ENCODE measurements at regions not wholly inside any gene's neighbourhood (a gene's known extent, or its start where the extent isn't known, plus 50 kb on each side); places are given as distances from the start of the nearest gene placed in this dataset.

DNA sequence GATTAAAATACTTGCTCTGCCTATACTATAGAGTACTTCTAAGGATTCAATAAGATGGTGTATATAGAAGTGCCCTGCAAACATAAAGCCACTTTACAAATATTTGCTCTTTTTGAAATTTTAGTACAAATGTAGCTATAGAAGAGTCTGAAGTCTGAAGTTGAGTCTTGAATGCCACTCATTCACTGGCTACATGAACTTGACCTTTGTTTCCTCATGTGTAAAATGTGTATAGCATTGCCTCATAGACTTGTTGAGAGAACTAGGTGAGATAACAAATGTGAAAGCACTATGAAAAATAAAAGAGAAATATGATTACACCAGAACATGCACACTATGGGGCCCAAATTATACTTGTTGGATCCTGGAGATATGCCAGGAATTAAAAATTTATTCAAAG lies 244.7 kb downstream of the SEC61B start:
- DNase-seq (ENCODE audit: insufficient read length, low spot score) = no peak
- FAIRE-seq = no peak
- TF ChIP-seq PAX5 (IDR thresholded peaks at IDR 0.05; ENCODE audit: insufficient read depth, low read length, severe bottlenecking) (no peak), POLR2AphosphoS5 (IDR thresholded peaks at IDR 0.05; ENCODE audit: low read depth, low read length) (no peak), TAF1 (IDR thresholded peaks at IDR 0.05; ENCODE audit: low read depth, low read length) (no peak), SPI1 (IDR thresholded peaks at IDR 0.05; ENCODE audit: low read depth, low read length) (no peak), POLR2A (IDR thresholded peaks at IDR 0.05; ENCODE audit: low read depth, low read length) (no peak), POU2F2 (IDR thresholded peaks at IDR 0.05; ENCODE audit: low read depth, low read length) (no peak)

GRCh38 chr9:99471033-99471432 lies 249.0 kb downstream of the SEC61B start:
- FAIRE-seq = no peak
- no peak for DNase-seq (ENCODE audit: insufficient read length, low spot score)
- TF ChIP-seq TAF1 (IDR thresholded peaks at IDR 0.05; ENCODE audit: low read depth, low read length) = no peak
- no peak for TF ChIP-seq POU2F2 (IDR thresholded peaks at IDR 0.05; ENCODE audit: low read depth, low read length)
- no peak for TF ChIP-seq POLR2A (IDR thresholded peaks at IDR 0.05; ENCODE audit: low read depth, low read length)
- TF ChIP-seq PAX5 (IDR thresholded peaks at IDR 0.05; ENCODE audit: insufficient read depth, low read length, severe bottlenecking) = no peak
- no peak for TF ChIP-seq POLR2AphosphoS5 (IDR thresholded peaks at IDR 0.05; ENCODE audit: low read depth, low read length)
- TF ChIP-seq SPI1 (IDR thresholded peaks at IDR 0.05; ENCODE audit: low read depth, low read length) = no peak

DNA sequence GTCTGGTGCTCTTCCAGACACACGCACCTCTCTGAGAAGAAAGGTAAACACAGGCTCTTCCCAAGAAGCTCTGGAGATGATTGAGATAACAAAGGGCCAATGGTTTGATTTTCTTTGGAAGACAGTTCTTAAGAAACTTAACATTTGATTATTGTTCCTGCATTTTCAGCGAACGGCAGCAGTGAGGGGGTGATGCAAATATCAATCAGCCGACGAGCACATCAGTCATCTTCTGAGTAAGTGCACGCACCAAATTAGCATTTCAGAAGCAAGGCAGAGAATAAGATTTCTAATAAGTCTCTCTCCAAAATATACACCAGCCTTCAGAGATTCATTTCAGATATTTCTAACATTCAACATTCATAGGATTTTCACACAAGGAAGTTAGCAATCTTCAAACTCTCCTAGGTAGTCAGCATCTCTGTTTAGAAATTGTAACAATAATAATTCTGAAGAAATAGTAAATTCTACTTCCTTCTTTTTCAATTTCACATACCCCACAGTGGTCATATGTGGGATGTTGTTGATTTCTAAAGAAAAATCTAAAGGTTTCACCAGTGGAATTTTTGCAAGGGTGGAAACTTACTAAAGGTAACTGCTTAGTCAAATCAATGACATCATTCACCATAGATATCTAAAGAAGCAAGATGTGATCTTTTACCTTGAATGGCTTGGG lies 250.3 kb downstream of the SEC61B start:
- TF ChIP-seq POU2F2 (IDR thresholded peaks at IDR 0.05; ENCODE audit: low read depth, low read length) = peak; percentile 87
- no peak for TF ChIP-seq SPI1 (IDR thresholded peaks at IDR 0.05; ENCODE audit: low read depth, low read length)
- DNase-seq (ENCODE audit: insufficient read length, low spot score) = no peak
- peak; percentile 20 for FAIRE-seq

DNA sequence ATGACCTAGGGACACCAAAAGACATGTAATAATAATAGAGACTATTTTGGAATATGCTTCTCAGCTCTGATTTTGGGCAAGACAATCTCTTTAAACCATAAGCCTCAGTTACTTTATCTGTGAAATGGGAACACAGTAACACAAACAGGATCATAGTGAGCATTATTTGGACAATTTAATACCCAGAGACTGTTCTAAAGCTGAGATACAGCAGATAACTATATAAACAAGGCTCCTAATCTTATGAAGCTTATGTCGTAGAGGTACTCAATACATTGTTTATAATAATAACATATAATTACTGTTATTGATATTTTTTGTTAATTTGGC lies 250.8 kb downstream of the SEC61B start:
- FAIRE-seq (no peak), DNase-seq (ENCODE audit: insufficient read length, low spot score) (no peak)
- no peak for TF ChIP-seq POU2F2 (IDR thresholded peaks at IDR 0.05; ENCODE audit: low read depth, low read length)
- no peak for TF ChIP-seq PAX5 (IDR thresholded peaks at IDR 0.05; ENCODE audit: insufficient read depth, low read length, severe bottlenecking)
- TF ChIP-seq POLR2A (IDR thresholded peaks at IDR 0.05; ENCODE audit: low read depth, low read length) = no peak
- TF ChIP-seq POLR2AphosphoS5 (IDR thresholded peaks at IDR 0.05; ENCODE audit: low read depth, low read length) = no peak
- no peak for TF ChIP-seq SPI1 (IDR thresholded peaks at IDR 0.05; ENCODE audit: low read depth, low read length)
- TF ChIP-seq TAF1 (IDR thresholded peaks at IDR 0.05; ENCODE audit: low read depth, low read length) = no peak

DNA sequence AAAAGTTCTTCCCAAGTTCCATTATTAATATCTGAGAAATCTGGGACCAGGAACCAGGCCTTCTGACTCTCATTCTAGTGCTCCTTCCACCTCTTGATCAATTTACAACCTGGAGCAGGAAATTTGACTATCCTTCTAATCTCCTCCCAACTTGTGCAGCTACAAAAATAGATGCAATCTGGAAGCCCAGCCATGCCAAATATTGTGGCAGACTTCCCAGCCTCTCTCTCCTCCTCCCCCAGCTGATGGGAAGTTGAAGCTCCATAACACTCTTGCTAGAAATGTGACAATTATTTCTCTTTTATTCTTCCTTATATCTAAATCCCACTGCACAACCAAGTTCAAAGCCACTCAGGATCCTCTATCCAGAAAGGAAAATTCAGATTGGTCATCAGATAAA lies 252.1 kb downstream of the SEC61B start:
- no peak for TF ChIP-seq POLR2A (IDR thresholded peaks at IDR 0.05; ENCODE audit: low read depth, low read length)
- no peak for TF ChIP-seq POU2F2 (IDR thresholded peaks at IDR 0.05; ENCODE audit: low read depth, low read length)
- no peak for TF ChIP-seq SPI1 (IDR thresholded peaks at IDR 0.05; ENCODE audit: low read depth, low read length)
- no peak for TF ChIP-seq TAF1 (IDR thresholded peaks at IDR 0.05; ENCODE audit: low read depth, low read length)
- TF ChIP-seq POLR2AphosphoS5 (IDR thresholded peaks at IDR 0.05; ENCODE audit: low read depth, low read length) = no peak
- no peak for TF ChIP-seq PAX5 (IDR thresholded peaks at IDR 0.05; ENCODE audit: insufficient read depth, low read length, severe bottlenecking)
- DNase-seq (ENCODE audit: insufficient read length, low spot score) (no peak), FAIRE-seq (no peak)

DNA sequence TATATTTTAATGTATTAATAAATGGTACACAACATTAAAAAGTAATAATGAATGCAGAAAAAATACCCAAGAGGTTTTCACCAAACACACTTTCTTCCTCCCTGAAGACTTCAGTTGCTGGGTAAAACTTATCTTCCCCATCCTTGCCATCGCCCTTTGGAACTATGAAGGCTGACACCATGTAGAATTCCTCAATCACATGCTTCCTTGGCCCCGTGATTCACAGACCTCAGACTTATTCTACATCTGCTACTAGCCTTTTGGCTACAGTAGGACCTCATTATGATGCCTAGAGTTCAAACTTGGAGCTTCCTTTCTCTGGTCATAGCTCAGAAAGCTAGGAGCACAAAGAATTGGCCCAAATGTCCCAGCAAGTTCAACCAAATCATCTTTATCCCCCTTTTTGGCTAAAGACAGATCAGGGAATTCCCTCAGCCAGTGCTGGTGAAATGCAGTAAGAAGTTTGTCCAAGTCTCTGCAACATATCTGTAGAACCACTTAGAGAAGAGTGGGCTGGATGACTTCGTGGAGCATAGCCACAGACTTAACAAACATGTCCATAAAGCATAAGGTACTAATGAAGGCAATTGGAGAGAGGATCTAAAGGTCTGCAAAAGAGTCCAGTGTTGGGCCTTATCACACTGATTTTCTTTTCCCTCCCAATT lies 253.5 kb downstream of the SEC61B start:
- DNase-seq (ENCODE audit: insufficient read length, low spot score) (no peak), FAIRE-seq (no peak)
- TF ChIP-seq POU2F2 (IDR thresholded peaks at IDR 0.05; ENCODE audit: low read depth, low read length) = no peak
- no peak for TF ChIP-seq PAX5 (IDR thresholded peaks at IDR 0.05; ENCODE audit: insufficient read depth, low read length, severe bottlenecking)
- TF ChIP-seq POLR2AphosphoS5 (IDR thresholded peaks at IDR 0.05; ENCODE audit: low read depth, low read length) = no peak
- TF ChIP-seq SPI1 (IDR thresholded peaks at IDR 0.05; ENCODE audit: low read depth, low read length) = no peak
- TF ChIP-seq TAF1 (IDR thresholded peaks at IDR 0.05; ENCODE audit: low read depth, low read length) = no peak
- no peak for TF ChIP-seq POLR2A (IDR thresholded peaks at IDR 0.05; ENCODE audit: low read depth, low read length)

GRCh38 chr9:99478469-99479027 lies 256.5 kb downstream of the SEC61B start:
- FAIRE-seq (no peak), DNase-seq (ENCODE audit: insufficient read length, low spot score) (no peak)
- TF ChIP-seq POU2F2 (IDR thresholded peaks at IDR 0.05; ENCODE audit: low read depth, low read length) = no peak
- TF ChIP-seq PAX5 (IDR thresholded peaks at IDR 0.05; ENCODE audit: insufficient read depth, low read length, severe bottlenecking) = no peak

- FAIRE-seq = no peak
- TF ChIP-seq TAF1 (IDR thresholded peaks at IDR 0.05; ENCODE audit: low read depth, low read length) (no peak), POLR2A (IDR thresholded peaks at IDR 0.05; ENCODE audit: low read depth, low read length) (no peak), SPI1 (IDR thresholded peaks at IDR 0.05; ENCODE audit: low read depth, low read length) (no peak), POU2F2 (IDR thresholded peaks at IDR 0.05; ENCODE audit: low read depth, low read length) (no peak)
- no peak for DNase-seq (ENCODE audit: insufficient read length, low spot score)
Measured at GRCh38 chr9:99479929-99480328, 257.8 kb downstream of the SEC61B start.

DNA sequence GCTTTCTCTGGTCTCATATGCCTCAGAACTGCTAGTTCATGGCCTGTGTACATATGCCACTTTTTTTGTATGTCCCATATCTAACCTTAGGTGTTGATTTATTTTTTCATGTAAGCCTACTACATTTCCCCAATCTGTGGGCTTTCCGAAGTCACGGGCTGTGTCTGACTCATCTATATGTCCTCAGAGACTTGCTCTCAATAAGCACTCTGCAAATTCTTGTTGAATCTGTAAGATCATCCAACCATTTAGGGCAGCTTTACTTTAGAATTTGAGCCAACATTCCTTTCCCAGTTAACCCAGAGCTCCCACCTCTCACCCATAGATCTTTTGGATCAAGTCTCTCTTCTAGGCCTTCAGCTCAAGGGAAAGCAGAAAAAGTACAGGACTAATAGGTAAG lies 263.4 kb downstream of the SEC61B start:
- no peak for FAIRE-seq
- DNase-seq (ENCODE audit: insufficient read length, low spot score) = no peak

DNA sequence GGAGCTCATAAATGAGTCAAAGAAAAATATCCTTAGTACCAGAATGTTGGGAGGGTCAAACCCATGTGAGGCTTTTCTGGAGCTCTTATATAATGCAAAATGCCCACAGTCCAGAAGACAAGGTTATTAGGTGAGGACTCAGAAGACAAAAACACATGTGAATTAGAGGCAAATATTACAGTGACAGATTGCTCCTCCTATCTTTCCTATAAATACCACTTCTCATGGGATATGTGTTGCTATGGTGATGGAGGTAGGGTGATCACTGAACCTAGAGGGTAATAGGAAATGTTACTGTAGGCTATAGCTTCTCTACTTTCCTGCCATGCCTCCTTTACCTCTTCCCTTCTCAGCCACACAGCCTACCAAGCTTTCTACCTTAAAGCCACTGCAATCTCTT lies 264.6 kb downstream of the SEC61B start:
- TF ChIP-seq PAX5 (IDR thresholded peaks at IDR 0.05; ENCODE audit: insufficient read depth, low read length, severe bottlenecking) (no peak), POU2F2 (IDR thresholded peaks at IDR 0.05; ENCODE audit: low read depth, low read length) (no peak), TAF1 (IDR thresholded peaks at IDR 0.05; ENCODE audit: low read depth, low read length) (no peak), POLR2AphosphoS5 (IDR thresholded peaks at IDR 0.05; ENCODE audit: low read depth, low read length) (no peak), POLR2A (IDR thresholded peaks at IDR 0.05; ENCODE audit: low read depth, low read length) (no peak), SPI1 (IDR thresholded peaks at IDR 0.05; ENCODE audit: low read depth, low read length) (no peak)
- DNase-seq (ENCODE audit: insufficient read length, low spot score) (no peak), FAIRE-seq (no peak)

More for the DNA sequence above, 263.4 kb downstream of the SEC61B start:
- no peak for TF ChIP-seq PAX5 (IDR thresholded peaks at IDR 0.05; ENCODE audit: insufficient read depth, low read length, severe bottlenecking)
- no peak for TF ChIP-seq POLR2AphosphoS5 (IDR thresholded peaks at IDR 0.05; ENCODE audit: low read depth, low read length)
- no peak for TF ChIP-seq POU2F2 (IDR thresholded peaks at IDR 0.05; ENCODE audit: low read depth, low read length)
- TF ChIP-seq POLR2A (IDR thresholded peaks at IDR 0.05; ENCODE audit: low read depth, low read length) = no peak
- TF ChIP-seq TAF1 (IDR thresholded peaks at IDR 0.05; ENCODE audit: low read depth, low read length) = no peak
- no peak for TF ChIP-seq SPI1 (IDR thresholded peaks at IDR 0.05; ENCODE audit: low read depth, low read length)

Data from GM12891 (cell line).